NCI-H2107 treated with DMSO at 0.1 percent for 48 hours (cell line): ENCODE measurements at regions not wholly inside any gene's neighbourhood (a gene's known extent, or its start where the extent isn't known, plus 50 kb on each side); places are given as distances from the start of the nearest gene placed in this dataset.
A peak's percentile ranks its signal among the peaks of the same experiment; 100 is the strongest.

Source experiments
- DNase-seq: peaks from one replicate; lab custom pipeline; 2025; ENCODE audit not compliant: unreplicated experiment; lab: John Stamatoyannopoulos, UW

DNA sequence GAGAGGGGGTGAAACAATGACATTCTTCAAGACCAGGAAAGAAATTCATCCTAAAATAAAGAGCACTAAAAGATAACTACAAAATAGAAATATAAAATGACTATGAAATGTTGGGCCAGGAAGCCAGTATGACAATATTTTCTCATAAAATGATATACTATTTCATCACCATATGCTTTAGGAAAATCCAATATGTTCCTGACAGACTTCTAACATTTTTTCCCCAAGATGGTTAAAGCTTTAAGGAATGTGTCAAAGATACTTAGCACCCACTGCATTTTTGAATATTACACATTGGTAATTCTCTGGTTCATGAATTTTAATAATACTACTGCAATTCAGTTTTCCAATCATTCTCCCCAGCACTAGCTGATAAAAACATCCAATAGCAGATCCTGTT is 87.7 kb upstream of the PLEKHG7 start:
- no peak for DNase-seq

DNA sequence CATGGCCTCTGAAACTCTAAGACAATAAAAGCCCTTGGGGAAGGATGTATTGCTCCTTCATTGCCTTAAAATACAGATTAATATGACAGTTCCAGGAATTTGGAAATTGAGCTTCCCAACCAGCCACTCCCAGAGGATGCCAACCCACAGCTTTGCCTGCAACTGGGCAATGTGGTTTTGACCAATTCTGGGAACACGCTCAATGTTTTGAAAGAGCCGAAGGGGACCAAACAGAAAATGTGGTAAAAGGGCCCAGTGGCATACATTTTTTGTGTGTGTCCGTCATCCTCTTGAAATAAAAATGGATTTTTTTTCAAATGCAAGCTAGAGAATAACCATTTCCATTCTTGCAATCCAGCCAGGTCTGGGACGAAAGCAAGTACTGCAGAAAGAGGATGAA is 88.3 kb upstream of the PLEKHG7 start:
- DNase-seq: no peak

DNA sequence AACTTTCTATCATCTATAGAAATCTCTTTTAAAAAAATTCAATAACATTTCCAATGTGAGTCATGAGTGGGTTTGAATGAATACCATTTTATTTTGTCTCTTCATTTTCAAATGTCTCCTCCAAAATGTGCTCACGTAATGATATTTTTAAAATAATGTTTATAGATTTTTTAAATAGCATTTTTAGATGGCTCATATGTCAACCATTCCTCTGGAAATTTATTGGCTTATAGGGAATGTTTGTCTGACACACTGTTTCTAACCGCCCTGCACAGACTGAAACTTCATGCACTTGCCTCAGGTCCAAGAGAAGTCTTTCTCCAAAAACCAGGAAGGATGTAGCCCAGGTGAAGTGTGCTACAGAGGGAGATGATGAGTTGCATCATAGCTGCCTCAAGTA is 88.8 kb upstream of the PLEKHG7 start:
- no peak for DNase-seq

DNA sequence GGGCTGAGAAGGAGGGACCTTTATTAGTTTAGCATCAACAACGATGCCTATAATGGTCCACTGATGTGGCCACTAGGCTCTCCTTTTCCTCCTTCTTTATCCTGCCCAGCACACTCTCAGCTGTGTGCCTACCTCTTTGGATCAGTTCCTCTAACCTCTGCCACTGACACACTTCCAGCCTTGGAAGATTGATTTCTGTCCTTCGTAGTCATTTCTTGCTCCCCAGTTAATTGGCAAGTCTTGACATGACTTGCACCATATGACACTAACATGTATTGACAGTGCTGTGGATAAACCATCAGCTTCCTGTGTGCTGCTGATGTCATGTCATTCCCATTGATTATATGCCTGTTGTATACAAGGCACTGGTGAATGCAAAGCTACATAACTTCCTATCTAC is 90.2 kb upstream of the PLEKHG7 start:
- DNase-seq: no peak

DNA sequence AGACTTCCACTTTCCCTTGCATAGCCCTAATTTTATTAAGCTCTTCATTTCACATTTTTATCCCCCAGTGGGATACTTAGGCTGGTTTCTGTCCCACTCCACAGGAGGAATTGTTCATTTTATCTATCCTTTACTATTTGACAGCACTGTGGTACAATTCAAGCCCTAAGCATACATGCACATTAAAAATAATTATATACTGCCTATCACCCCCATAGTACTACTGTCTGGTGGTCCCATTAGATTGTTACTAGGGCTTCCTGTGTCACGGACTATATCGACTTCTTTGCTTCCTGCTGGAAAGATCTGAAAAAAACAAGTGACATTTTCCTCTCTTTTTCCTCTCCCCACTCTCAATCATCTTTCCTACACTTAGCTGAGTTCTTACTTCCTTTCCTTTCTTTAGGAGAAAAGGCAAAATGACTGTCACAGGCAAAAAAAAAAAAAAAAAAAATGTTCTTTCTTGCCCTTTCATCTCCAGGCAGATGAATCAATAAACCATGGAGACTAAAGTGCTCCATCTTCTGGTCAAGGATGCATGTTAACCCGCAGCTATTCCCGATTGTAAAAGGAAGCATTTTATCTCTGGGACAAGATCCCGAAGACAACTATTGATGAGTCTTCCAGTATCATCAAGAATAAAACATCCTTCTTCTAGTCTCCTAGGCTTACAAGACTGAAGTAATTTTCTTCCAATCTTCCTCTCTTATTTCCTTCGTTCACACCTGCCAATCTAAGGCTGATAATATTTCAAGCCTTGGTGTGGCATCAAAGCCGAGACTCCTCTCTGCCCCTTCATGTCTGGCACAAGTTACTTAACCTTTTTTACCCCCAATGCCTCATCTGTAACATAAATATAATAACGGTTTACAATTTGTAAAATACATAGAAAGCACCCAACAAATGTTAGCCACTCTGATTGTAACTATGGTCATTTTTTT is 94.4 kb upstream of the PLEKHG7 start:
- DNase-seq: peak; percentile 34

DNA sequence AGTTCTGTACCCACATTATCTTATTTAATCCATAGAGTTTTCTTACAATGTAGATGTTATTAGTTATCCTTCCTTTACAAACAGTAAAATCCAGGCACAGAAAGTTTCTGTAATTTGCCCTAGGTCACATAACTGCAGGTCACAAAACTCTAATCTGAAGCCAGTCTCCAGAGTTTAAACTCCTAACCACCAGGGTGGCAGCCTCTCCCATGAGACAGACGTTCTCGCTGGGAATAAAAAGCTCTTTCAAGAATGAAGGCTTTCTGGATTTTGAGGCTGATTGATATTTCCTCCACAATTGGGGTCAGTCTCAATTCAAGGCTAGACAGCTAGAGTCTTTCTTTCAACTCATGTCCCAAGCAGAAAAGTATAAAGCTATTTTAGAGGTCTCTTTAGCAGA is 95.8 kb upstream of the PLEKHG7 start:
- DNase-seq: no peak

DNA sequence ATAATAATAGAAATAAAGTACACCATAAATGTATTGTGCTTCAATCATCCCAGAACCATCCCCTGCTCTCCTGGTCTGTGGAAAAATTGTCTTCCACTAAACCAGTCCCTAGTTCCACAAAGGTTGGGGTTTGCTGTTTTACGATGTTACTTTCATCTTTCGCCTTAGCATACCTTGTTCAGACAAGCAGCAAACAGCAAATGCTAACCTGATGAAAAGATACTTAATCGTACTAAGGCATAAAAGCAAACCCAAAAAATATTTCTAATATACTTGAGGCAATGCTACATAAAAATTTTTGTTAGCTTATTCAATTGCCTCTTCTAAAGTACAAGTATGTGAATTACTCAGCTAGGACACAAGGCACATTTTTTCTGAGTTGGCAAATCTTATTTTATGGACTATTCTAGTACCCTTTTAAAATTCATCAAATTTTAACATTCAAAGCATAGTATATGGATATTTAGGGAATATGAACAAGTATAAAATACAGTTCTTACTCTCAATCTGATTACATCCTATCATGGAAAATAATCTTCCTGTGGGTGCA is 97.1 kb upstream of the PLEKHG7 start:
- DNase-seq: no peak

DNA sequence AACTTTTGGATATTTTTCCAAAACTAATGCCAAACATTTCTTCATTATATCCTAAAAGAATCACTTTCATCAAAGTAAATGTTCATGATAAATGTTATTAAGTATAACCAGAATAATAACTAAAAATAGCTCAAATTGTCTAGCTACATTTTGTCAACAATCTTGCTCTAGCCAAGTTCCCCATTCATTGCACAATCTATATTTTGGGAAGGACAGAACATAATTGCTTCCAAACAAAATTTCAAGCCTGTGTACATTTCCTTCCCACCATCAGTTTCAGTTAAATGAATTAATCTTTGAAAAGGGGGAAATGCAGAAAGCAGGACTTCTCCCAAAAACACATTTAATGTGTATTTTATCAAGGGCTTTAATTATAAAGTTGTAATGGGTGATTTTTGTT is 98.0 kb upstream of the PLEKHG7 start:
- DNase-seq: no peak

DNA sequence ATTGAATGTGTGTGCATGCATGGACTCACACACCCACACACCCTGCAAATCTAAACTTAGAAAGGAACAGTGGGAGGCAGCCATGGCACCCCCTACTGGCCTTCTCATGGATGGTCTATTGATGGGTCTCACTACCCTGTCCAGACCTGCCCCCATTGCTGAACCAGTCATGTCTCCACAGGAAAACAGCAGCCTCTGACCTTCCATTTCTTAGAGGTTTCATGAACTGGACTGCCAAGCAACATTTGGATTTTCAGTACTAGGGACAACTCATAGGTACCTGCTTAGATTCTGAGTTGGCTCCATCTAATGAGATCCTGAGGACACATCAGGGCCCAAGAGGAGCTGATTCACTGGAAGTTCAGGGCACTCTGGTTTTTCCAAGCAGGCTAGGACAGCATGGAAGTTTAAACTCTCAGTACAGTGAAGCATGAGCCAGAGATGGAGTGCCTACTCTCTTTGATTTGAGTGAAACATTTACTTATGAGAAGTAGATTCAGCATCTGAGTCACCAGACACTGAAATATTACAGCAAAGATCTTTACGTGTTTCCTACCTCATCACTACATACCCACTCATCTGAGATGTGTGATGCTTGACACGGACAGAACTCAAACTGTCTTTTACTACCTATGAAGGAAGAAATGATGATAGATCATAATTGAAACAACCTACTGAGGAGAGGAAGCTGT is 98.9 kb upstream of the PLEKHG7 start:
- DNase-seq: no peak

DNA sequence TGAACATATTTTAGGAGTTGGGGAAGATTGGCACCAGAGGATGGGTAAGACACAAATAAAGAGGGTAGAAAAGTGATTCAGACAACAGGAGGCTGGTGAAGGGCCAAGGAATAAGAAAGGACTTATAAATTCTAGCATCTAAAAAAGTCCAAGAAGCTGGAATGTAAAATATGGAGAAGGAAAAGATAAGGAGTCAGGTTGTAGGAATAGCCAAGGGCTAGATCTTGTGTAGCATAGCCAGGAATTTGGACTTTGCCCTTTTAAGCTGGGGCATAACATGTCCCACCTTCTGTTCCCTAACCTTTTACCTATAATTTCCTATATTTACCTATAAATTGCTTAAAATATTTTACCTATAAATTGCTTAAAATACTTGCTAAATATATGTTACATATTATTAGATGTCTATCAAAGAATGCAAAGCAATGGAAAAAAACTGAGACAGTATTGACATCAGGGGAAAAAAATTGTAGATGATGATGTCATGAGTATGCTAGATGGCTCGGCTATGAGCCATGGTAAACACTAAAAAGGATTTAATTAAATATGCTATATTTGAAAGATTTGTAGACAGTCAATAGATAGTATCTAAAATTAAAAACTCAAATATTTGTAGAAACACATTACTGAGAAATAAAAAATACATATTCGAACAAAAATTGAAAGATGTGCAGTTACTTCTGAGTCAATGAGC is 99.7 kb upstream of the PLEKHG7 start:
- no peak for DNase-seq

DNA sequence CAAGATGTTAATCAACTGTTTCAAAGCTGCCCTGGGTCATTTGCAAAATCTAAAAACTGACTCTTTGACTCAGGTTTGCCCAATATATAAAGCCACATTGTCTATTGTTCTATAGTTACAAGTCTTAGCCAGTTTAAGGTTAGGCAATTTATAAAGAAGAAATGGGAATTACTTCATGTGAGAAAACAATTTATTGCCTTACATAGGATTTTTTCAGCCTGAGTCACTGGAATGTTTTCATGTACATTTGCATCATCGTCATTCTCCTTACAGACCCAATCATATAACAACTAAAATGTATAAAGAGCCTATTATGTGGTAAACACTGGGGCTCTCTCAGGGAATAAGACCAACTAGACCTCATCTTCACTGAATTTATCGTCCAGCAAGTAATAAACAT is 100.3 kb upstream of the PLEKHG7 start:
- no peak for DNase-seq

DNA sequence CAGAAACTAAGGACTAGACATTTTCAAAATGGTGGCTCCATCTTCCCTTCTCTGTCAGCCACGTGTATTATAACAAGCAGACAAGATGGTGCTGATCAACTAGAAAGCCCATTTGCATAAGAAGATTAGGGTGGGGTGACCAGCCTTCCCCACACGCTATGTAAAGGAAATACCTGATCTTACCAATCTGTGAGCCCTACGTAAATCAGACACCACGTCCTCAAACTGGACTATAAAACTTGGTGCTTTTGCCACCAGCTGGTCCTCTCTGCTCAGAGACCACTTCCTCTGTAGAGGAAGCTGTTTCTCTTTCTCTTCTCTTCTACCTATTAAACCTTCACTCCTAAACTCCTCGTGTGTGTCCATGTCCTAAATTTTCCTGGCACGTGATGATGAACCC is 101.1 kb upstream of the PLEKHG7 start:
- DNase-seq: no peak

DNA sequence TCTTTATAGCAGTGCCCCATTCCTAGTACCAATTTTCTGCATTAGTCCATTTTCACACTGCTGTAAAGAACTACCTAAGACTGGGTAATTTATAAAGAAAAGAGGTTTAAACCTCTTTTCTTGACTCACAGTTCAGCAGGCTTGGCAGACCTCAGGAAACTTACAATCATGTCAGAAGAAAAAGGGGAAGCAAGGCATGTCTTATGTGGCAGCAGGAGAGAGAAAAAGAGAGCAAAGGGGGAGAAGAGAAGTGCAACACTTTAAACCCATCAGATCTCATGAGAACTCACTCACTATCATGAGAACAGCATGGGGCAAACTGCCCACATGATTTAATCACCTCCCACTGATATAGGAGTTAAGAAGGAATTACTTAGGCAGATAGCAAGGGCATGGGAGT is 101.6 kb upstream of the PLEKHG7 start:
- no peak for DNase-seq

DNA sequence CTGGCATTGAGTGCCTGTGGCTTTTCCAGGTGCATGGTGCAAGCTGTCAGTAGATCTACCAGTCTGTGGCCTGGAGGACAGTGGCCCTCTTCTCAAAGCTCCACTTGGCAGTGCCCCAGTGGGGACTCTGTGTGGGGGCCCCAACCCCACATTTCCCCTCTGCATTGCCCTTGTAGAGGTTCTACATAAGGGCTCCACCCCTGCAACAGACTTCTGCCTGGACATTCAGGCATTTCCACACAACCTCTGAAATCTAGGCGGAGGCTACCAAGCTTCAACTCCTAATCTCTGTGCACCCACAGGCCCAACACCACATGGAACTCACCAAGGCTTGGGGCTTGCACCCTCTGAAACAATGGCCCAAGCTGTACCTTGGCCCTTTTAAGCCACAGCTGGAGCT is 102.7 kb upstream of the PLEKHG7 start:
- DNase-seq: no peak

DNA sequence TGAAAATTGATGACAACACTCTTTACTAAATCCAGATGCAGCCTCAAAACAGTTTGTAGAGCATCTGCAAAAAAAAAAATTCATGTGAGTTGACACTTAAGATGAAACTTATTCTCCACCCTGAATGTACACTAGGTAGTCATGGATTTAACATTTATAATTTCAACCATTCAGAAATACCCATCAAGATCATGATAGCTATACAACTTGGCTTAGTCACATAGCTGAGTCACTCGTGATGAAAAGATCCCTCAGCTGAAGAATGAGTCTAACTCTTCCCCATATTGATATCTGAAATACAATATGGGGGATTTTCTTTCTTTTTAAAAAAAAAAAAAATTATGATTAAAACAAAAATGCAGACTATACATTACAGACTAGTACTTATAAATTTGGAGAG is 104.8 kb upstream of the PLEKHG7 start:
- no peak for DNase-seq

DNA sequence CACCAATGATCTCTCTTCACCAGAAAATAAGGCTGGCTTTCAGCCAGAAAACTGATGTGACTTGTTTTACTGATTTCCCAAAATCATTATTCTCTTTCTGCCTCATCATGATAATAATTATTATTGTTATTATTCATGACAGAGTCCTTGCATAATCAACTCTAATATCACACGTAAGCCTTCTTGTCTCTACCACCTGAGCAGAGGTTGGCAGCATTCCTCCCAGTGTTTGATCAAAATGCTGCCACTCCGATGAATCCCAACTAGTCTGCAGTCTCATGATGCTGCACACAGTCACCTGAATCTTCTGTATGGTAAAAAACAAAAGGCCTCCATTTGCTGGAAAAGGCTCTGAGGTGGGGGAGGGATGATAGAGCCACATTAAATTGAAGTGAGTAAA is 105.7 kb upstream of the PLEKHG7 start:
- DNase-seq: no peak

DNA sequence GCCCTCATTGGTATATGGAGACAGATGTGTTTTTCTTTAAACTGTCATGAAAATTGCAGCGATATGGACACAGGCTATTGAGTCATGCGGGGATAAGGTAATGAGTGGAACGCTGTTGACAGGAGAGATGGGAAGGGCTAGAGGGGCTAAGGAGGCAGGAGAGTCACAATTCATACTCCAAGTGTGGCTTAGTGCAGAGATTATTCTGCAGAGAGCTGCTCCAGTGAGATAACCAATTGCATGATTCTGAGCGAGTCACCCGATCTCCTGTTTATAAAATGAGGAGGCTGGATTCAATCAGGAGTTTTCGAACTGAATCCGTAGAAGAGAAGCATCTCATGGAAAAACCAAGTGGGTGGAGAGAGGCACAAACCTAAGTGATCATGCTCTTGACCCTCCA is 106.4 kb upstream of the PLEKHG7 start:
- DNase-seq: no peak

DNA sequence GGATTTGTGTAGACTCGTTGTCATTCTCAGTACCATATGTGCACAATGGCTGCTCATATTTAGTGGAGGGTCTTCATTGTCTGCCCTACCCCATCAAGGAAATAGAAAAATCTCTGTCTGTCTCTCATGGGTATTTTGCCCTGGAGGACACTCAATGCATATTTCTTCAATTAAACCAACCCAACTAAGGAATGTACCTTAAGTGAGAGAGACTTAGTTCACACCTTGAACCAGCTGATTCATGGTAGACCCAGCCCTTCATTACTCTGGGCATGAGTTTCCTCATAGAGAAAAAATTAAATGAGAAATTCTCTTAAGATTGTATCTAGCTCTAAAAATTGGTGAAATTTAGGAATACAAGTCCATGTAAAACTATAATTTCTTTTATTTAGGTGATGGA is 107.1 kb upstream of the PLEKHG7 start:
- no peak for DNase-seq

DNA sequence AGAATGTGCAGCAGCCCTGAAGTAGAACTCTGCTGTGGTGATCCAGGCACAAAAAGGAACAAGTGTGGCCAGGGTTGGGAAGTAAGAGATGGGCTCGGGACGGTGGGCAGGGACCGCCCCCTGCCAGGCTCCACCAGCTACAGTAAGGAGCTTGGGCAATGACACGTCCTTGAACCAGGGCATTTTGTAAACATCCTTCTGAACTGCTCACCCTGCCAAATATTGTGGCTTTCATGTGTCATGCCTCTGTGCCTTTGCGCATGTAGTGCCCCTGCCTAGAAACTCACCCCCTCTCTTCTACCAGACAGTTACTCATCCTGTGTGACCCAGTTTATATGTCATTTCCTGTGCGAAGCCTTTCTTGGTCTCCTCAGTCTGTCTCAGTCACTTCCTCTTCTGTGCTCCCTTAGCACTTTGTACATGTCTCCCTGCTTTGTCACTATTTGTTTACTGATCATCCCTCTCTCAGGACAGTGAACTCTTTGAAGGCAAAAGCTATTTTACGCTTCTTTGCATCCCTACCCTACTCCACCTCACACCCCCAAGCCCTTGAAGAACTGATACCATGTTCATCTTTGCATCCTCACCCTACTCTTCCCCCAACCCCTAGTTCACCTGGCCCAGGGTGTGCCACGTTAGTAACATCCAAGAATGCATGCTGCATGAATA is 108.9 kb upstream of the PLEKHG7 start:
- DNase-seq: no peak

DNA sequence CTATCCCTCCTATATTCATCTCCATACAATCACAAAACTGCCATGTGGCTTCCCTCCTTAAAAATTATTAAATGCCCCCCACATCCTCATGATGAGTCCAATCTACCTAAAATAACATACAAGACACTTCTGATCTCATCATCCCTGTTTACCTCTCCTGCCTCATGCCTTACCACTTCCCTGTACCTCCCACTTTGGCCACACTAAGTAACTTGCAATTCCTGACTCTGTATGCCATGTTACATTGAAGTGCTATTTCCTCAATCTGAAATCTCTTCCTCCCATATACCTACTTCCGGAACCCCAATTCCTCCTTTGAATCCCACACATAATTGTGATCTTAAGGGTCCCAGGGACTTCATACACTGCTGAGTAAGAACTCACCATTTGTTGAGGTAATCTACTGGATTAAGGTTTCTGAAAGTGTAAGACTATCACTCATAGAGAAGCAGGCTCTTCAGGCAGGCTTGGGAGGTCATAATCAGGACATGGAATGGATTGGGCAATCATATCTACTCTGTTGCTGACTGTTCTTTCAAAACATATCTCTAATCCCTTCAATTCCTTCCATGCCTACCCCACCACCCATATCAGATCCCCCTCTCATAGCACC is 117.6 kb upstream of the PLEKHG7 start:
- no peak for DNase-seq

DNA sequence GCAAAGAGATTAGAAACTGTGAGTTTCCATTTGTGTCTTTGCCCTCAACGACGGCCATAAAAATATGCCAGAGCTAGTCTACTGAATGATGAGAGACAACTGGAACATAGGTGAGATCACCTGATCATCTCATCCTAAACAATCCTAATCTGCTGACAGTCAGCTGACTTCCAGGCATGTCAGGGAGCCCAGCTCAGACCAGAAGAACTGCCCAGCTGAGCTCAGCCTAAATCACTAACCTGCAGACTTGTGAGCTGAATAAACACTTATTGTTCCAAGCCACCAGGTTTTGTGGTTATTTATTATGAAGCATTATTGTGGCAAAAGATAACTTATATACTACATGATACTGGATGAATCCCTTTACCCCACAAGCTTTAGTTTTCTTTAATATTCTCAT is 118.9 kb upstream of the PLEKHG7 start:
- no peak for DNase-seq
